H9 (cell line): ENCODE measurements at regions not wholly inside any gene's neighbourhood (a gene's known extent, or its start where the extent isn't known, plus 50 kb on each side); places are given as distances from the start of the nearest gene placed in this dataset.

Experiments
- DNase-seq: peaks from one replicate; pipeline ENCODE4 v3.0.0-alpha.2; 2017
- H2AFZ ChIP-seq: one replicate; pipeline ENCODE4 v1.6.1; 2013; ENCODE audit warnings: mild to moderate bottlenecking, low read length, control low read depth, moderate library complexity
- H2AK5ac ChIP-seq: 2 replicates; pipeline ENCODE4 v1.6.1; 2013; ENCODE audit warnings: low read length, control low read depth, mixed read lengths; ENCODE audit not compliant: insufficient read length
- H2BK120ac ChIP-seq: one replicate; pipeline ENCODE4 v1.6.1; 2013; ENCODE audit warnings: low read depth, mild to moderate bottlenecking, low read length, control low read depth, inconsistent platforms; ENCODE audit not compliant: poor library complexity, severe bottlenecking
- H2BK12ac ChIP-seq: 2 replicates; pipeline ENCODE4 v1.6.1; 2013; ENCODE audit warnings: low read length, control low read depth, mixed read lengths, low read depth; ENCODE audit not compliant: insufficient read length
- H2BK15ac ChIP-seq: 2 replicates; pipeline ENCODE4 v1.6.1; 2013; ENCODE audit warnings: low read depth, low read length, control low read depth
- H2BK20ac ChIP-seq: one replicate; pipeline ENCODE4 v1.6.1; 2013; ENCODE audit warnings: low read depth, mild to moderate bottlenecking, low read length, control low read depth, inconsistent platforms; ENCODE audit not compliant: poor library complexity, severe bottlenecking
- H2BK5ac ChIP-seq: 2 replicates; pipeline ENCODE4 v1.6.1; 2013; ENCODE audit warnings: low read length, control low read depth, mixed read lengths; ENCODE audit not compliant: insufficient read length
- H3K14ac ChIP-seq: 2 replicates; pipeline ENCODE4 v1.6.1; 2013; ENCODE audit warnings: low read length, control low read depth; ENCODE audit not compliant: insufficient read depth
- H3K18ac ChIP-seq: 2 replicates; pipeline ENCODE4 v1.6.1; 2013; ENCODE audit warnings: low read depth, mild to moderate bottlenecking, mixed read lengths, low read length, control low read depth; ENCODE audit not compliant: insufficient read length
- H3K23ac ChIP-seq: 2 replicates; pipeline ENCODE4 v1.6.1; 2013; ENCODE audit warnings: low read length, control low read depth, mixed read lengths, low read depth; ENCODE audit not compliant: insufficient read length
- H3K23me2 ChIP-seq: 2 replicates; pipeline ENCODE4 v1.6.1; 2013; ENCODE audit warnings: low read depth, mild to moderate bottlenecking, mixed read lengths, low read length, control low read depth; ENCODE audit not compliant: insufficient read length, poor library complexity, severe bottlenecking
- H3K27ac ChIP-seq: 2 replicates; pipeline ENCODE4 v1.5.1; 2013; ENCODE audit warnings: low read length, control low read depth, mixed read lengths, low read depth; ENCODE audit not compliant: insufficient read length
- H3K27me3 ChIP-seq: 2 replicates; pipeline ENCODE4 v1.6.1; 2013; ENCODE audit warnings: low read length, control low read depth, inconsistent platforms; ENCODE audit not compliant: insufficient read depth
- H3K4ac ChIP-seq: 2 replicates; pipeline ENCODE4 v1.6.1; 2013; ENCODE audit warnings: low read depth, mild to moderate bottlenecking, control low read depth, inconsistent platforms, low read length, moderate library complexity
- H3K4me1 ChIP-seq: 2 replicates; pipeline ENCODE4 v1.6.1; 2013; ENCODE audit warnings: low read length, control low read depth, inconsistent platforms; ENCODE audit not compliant: insufficient read depth
- H3K4me2 ChIP-seq: 2 replicates; pipeline ENCODE4 v1.6.1; 2013; ENCODE audit warnings: low read length, control low read depth, mixed read lengths; ENCODE audit not compliant: insufficient read length, insufficient read depth
- H3K56ac ChIP-seq: 2 replicates; pipeline ENCODE4 v1.6.1; 2013; ENCODE audit warnings: low read depth, mild to moderate bottlenecking, mixed read lengths, low read length, control low read depth; ENCODE audit not compliant: insufficient read length
- H3K79me1 ChIP-seq: 2 replicates; pipeline ENCODE4 v1.6.1; 2013; ENCODE audit warnings: low read depth, mild to moderate bottlenecking, moderate library complexity, low read length, control low read depth, inconsistent platforms; ENCODE audit not compliant: insufficient read depth, poor library complexity, severe bottlenecking
- H3K79me2 ChIP-seq: 2 replicates; pipeline ENCODE4 v1.6.1; 2013; ENCODE audit warnings: low read length, control low read depth, inconsistent platforms; ENCODE audit not compliant: insufficient read depth
- H3K9ac ChIP-seq: 2 replicates; pipeline ENCODE4 v1.6.1; 2013; ENCODE audit warnings: low read length, control low read depth, mixed read lengths; ENCODE audit not compliant: insufficient read length; ENCODE audit errors: extremely low read depth
- H3K9me3 ChIP-seq: one replicate; pipeline ENCODE4 v1.6.1; 2013; ENCODE audit warnings: low read depth, low read length, inconsistent platforms; ENCODE audit not compliant: control insufficient read depth
- H3T11ph ChIP-seq: one replicate; pipeline ENCODE4 v1.6.1; 2013; ENCODE audit warnings: mild to moderate bottlenecking, low read length, control low read depth, inconsistent platforms
- H4K20me1 ChIP-seq: one replicate; pipeline ENCODE4 v1.6.1; 2013; ENCODE audit not compliant: control insufficient read depth, insufficient read length, insufficient read depth
- H4K5ac ChIP-seq: 2 replicates; pipeline ENCODE4 v1.6.1; 2013; ENCODE audit warnings: low read depth, mild to moderate bottlenecking, mixed read lengths, low read length, control low read depth; ENCODE audit not compliant: insufficient read length
- H4K8ac ChIP-seq: replicated peaks from 2 replicates; pipeline ENCODE4 v1.6.1; 2013; ENCODE audit warnings: low read length, control low read depth, mixed read lengths, low read depth; ENCODE audit not compliant: insufficient read length
- H4K91ac ChIP-seq: 2 replicates; pipeline ENCODE4 v1.6.1; 2013; ENCODE audit warnings: low read depth, mild to moderate bottlenecking, moderate library complexity, mixed read lengths, low read length, control low read depth; ENCODE audit not compliant: insufficient read length
- H3K27ac Mint-ChIP-seq, 3 experiments: 2 replicates in 2 of 3; 3 replicates in 1 of 3; pipeline ENCODE4 v1.8.0; 2020 to 2021; ENCODE audit warnings: mixed read lengths in 3 of 3, mild to moderate bottlenecking in 1 of 3, moderate library complexity in 1 of 3
- H3K27me3 Mint-ChIP-seq: 2 replicates; pipeline ENCODE4 v1.8.0; 2021; ENCODE audit warnings: low read depth, mild to moderate bottlenecking, moderate library complexity, mixed read lengths
- H3K36me3 Mint-ChIP-seq, 3 experiments: 2 replicates in 2 of 3; 3 replicates in 1 of 3; pipeline ENCODE4 v1.8.0; 2020 to 2021; ENCODE audit warnings: low read depth in 3 of 3, mixed read lengths in 3 of 3; ENCODE audit not compliant: insufficient read depth in 1 of 3
- H3K4me1 Mint-ChIP-seq, 2 experiments: 2 replicates each; pipeline ENCODE4 v1.8.0; 2020; ENCODE audit warnings: mixed read lengths in 2 of 2
- H3K4me3 Mint-ChIP-seq, 2 experiments: 2 replicates in 1 of 2; 3 replicates in 1 of 2; pipeline ENCODE4 v1.8.0; 2020 to 2021; ENCODE audit warnings: mild to moderate bottlenecking in 2 of 2, mixed read lengths in 2 of 2, moderate library complexity in 1 of 2
- H3K9me3 Mint-ChIP-seq, 2 experiments: 2 replicates in 1 of 2; 3 replicates in 1 of 2; pipeline ENCODE4 v1.8.0; 2020; ENCODE audit warnings: mild to moderate bottlenecking in 2 of 2, mixed read lengths in 2 of 2, moderate library complexity in 1 of 2
- WGBS: extraction: QIAGEN DNeasy Blood & Tissue Kit; methylation state at CpG from one replicate; pipeline ENCODE4 v1.1.7; 2013; ENCODE audit warnings: missing lambda C conversion rate, low lambda C conversion rate, mixed read lengths; ENCODE audit not compliant: insufficient read length; ENCODE audit errors: extremely low coverage; 5-methylcytosine and 5-hydroxymethylcytosine counted together
- TF ChIP-seq, protein P1 (sequence below): fragments of 200-600 bp; sonication (generic); conservative IDR thresholded peaks from 3 replicates; pipeline ENCODE4 v1.8.0; 2021; ENCODE audit warnings: antibody characterized with exemption, mild to moderate bottlenecking

DNA sequence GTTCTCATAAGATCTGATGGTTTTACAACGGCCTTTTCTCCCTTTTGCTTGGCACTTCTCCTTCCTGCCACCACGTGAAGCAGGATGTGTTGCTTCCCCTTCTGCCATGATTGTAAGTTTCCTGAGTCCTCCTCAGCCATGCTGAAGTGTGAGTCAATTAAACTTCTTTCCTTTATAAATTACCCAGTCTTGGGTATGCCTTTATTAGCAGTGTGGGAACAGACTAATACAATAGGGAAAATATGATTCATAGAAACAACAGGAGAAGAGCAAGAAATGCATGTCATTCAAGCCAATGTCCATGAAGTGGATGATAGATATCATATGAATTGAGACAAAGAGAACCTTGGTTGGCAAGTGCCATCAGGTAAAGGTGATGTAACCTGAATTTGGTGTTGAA is 128.3 kb upstream of the HAPLN1 start:
- no peaks in the 10 kb centered on the region for H3K27me3 ChIP-seq
- H3K23ac ChIP-seq: no peak overlapping the region
- TF ChIP-seq, protein P1, sequence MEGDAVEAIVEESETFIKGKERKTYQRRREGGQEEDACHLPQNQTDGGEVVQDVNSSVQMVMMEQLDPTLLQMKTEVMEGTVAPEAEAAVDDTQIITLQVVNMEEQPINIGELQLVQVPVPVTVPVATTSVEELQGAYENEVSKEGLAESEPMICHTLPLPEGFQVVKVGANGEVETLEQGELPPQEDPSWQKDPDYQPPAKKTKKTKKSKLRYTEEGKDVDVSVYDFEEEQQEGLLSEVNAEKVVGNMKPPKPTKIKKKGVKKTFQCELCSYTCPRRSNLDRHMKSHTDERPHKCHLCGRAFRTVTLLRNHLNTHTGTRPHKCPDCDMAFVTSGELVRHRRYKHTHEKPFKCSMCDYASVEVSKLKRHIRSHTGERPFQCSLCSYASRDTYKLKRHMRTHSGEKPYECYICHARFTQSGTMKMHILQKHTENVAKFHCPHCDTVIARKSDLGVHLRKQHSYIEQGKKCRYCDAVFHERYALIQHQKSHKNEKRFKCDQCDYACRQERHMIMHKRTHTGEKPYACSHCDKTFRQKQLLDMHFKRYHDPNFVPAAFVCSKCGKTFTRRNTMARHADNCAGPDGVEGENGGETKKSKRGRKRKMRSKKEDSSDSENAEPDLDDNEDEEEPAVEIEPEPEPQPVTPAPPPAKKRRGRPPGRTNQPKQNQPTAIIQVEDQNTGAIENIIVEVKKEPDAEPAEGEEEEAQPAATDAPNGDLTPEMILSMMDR: no peak
- no peak overlapping the region for H3K27ac ChIP-seq
- no peak overlapping the region for H3K9ac ChIP-seq
- H3K14ac ChIP-seq: no peak overlapping the region
- no peak overlapping the region for H2AK5ac ChIP-seq
- H2BK5ac ChIP-seq: no peak overlapping the region
- Mint-ChIP-seq H3K36me3 (no peaks in the 10 kb centered on the region), H3K9me3 (no peaks in the 10 kb centered on the region; a peak in 2 of 5 replicates), H3K27ac (no peak overlapping the region), H3K4me3 (no peak overlapping the region), H3K4me1 (peaks cover 9 to 10% of the 10 kb centered on the region in 2 experiments), H3K27me3 (no peaks in the 10 kb centered on the region)
- H3K9me3 ChIP-seq: no peaks in the 10 kb centered on the region
- no peaks in the 10 kb centered on the region for H3K79me2 ChIP-seq
- no peaks in the 10 kb centered on the region for H3K79me1 ChIP-seq
- H2BK20ac ChIP-seq: no peak overlapping the region
- H3K4ac ChIP-seq: no peak overlapping the region
- no peak overlapping the region for H4K91ac ChIP-seq
- no peak overlapping the region for H2BK120ac ChIP-seq
- no peak overlapping the region for H3T11ph ChIP-seq
- no peak for DNase-seq
- no peak overlapping the region for H3K4me2 ChIP-seq
- no peak overlapping the region for H4K5ac ChIP-seq
- H2BK12ac ChIP-seq: no peak overlapping the region
- H2AFZ ChIP-seq: no peak overlapping the region
- H3K23me2 ChIP-seq: no peaks in the 10 kb centered on the region
- H3K18ac ChIP-seq: no peak overlapping the region
- no peak overlapping the region for H3K56ac ChIP-seq
- H2BK15ac ChIP-seq: no peak overlapping the region
- no peak overlapping the region for H4K8ac ChIP-seq
- WGBS: no CpG with 5 or more reads among the region's 2 CpGs
- no peaks in the 10 kb centered on the region for H4K20me1 ChIP-seq
- no peaks in the 10 kb centered on the region for H3K4me1 ChIP-seq
